22Rv1 (cell line): ENCODE measurements at regions not wholly inside any gene's neighbourhood (a gene's known extent, or its start where the extent isn't known, plus 50 kb on each side); places are given as distances from the start of the nearest gene placed in this dataset.

Experiments used
- ZFX ChIP-seq: fragments of 450-650 bp; IDR thresholded peaks from 2 replicates; pipeline ENCODE4 v1.6.1; 2017; ENCODE audit warnings: antibody characterized with exemption, borderline replicate concordance
- TF ChIP-seq, protein P1 (sequence below): fragments of 450-650 bp; IDR thresholded peaks from 2 replicates; pipeline ENCODE4 v1.5.1; 2017; ENCODE audit warnings: mild to moderate bottlenecking

DNA sequence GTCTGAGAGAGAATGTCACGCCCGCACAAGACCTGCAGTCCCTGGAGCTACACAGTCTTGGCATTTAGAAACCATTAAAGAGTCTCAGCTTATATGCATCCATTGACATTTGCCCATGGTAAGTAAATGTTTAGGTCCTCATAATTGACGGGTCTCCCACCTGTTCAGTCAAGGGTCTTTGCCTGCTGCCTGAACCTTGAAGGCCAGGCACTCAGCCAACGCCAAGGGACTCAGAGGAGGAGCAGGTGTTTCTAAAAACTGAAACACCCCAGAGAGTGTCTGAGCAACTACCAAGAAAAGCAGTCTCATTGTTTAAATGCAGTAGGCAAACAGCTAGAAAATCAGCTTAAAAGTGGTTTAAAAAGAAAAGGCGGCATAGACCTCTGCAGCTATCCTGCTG, 264.7 kb upstream of the AKR1E2 start:
- TF ChIP-seq, protein P1, sequence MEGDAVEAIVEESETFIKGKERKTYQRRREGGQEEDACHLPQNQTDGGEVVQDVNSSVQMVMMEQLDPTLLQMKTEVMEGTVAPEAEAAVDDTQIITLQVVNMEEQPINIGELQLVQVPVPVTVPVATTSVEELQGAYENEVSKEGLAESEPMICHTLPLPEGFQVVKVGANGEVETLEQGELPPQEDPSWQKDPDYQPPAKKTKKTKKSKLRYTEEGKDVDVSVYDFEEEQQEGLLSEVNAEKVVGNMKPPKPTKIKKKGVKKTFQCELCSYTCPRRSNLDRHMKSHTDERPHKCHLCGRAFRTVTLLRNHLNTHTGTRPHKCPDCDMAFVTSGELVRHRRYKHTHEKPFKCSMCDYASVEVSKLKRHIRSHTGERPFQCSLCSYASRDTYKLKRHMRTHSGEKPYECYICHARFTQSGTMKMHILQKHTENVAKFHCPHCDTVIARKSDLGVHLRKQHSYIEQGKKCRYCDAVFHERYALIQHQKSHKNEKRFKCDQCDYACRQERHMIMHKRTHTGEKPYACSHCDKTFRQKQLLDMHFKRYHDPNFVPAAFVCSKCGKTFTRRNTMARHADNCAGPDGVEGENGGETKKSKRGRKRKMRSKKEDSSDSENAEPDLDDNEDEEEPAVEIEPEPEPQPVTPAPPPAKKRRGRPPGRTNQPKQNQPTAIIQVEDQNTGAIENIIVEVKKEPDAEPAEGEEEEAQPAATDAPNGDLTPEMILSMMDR = no peak
- TF ChIP-seq ZFX = no peak
